HL-60 (cell line): ENCODE measurements at regions not wholly inside any gene's neighbourhood (a gene's known extent, or its start where the extent isn't known, plus 50 kb on each side); places are given as distances from the start of the nearest gene placed in this dataset.
"Not testable (repeated sequence)": the region's sequence is repeated elsewhere in the genome, so short reads cannot be mapped to it uniquely, and the experiment has no call there.

ENCODE experiments used
- DNase-seq, 2 experiments: peaks; one replicate each; pipeline ENCODE4 v3.0.0-alpha.2; 2010 to 2020; ENCODE audit warnings: low read depth in 1 of 2, low spot score in 1 of 2
- H3K27ac ChIP-seq: fragments of 250-450 bp; sonication (Bioruptor Pico); replicated peaks from 2 replicates; pipeline ENCODE4 v1.5.1; 2020; ENCODE audit warnings: mild to moderate bottlenecking, moderate library complexity
- H3K27me3 ChIP-seq: fragments of 250-450 bp; sonication (Bioruptor Pico); 2 replicates; pipeline ENCODE4 v1.5.1; 2021; ENCODE audit warnings: mild to moderate bottlenecking, moderate library complexity; ENCODE audit not compliant: insufficient read depth, poor library complexity, severe bottlenecking
- H3K4me3 ChIP-seq: replicated peaks from 2 replicates; pipeline ENCODE4 v1.5.1; 2011; ENCODE audit warnings: mild to moderate bottlenecking, control low read depth, low read length; ENCODE audit not compliant: insufficient read depth
- CTCF ChIP-seq: IDR thresholded peaks from one replicate; pipeline ENCODE4 v1.5.1; 2011; ENCODE audit warnings: low read length, control low read depth, inconsistent platforms; ENCODE audit not compliant: insufficient read depth
- GABPA ChIP-seq: IDR thresholded peaks from 2 replicates; pipeline ENCODE4 v1.6.1; 2012; ENCODE audit warnings: low read depth
- POLR2AphosphoS5 ChIP-seq: IDR thresholded peaks from 2 replicates; pipeline ENCODE4 v1.6.1; 2012; ENCODE audit warnings: low read depth
- REST ChIP-seq: IDR thresholded peaks from 2 replicates; pipeline ENCODE4 v1.6.1; 2012; ENCODE audit warnings: low read depth; ENCODE audit not compliant: insufficient replicate concordance
- SPI1 ChIP-seq: IDR thresholded peaks from 2 replicates; pipeline ENCODE4 v1.6.1; 2012; ENCODE audit warnings: low read depth, mild to moderate bottlenecking, borderline replicate concordance

GRCh38 chr7:66460921-66461361 lies 167.7 kb upstream of the KCTD7 start:
- Histone ChIP-seq H3K27ac (no peak overlapping the region), H3K4me3 (no peak overlapping the region), H3K27me3 (no peaks in the 10 kb centered on the region)
- DNase-seq, result no peak
- TF ChIP-seq SPI1, result no peak
- no peak for TF ChIP-seq GABPA
- TF ChIP-seq POLR2AphosphoS5, result no peak
- no peak for TF ChIP-seq REST
- no peak for TF ChIP-seq CTCF

- H3K4me3 ChIP-seq, H3K27ac ChIP-seq, DNase-seq, H3K27me3 ChIP-seq: not testable (repeated sequence)
Measured at GRCh38 chr7:66461397-66461796, 167.3 kb upstream of the KCTD7 start.

- not testable (repeated sequence) for H3K4me3 ChIP-seq, DNase-seq, H3K27me3 ChIP-seq, H3K27ac ChIP-seq
Measured at GRCh38 chr7:66462831-66463230, 165.8 kb upstream of the KCTD7 start.

GRCh38 chr7:66464059-66464458 lies 164.6 kb upstream of the KCTD7 start:
- no peak for TF ChIP-seq GABPA
- TF ChIP-seq POLR2AphosphoS5, result no peak
- TF ChIP-seq REST, result no peak
- no peak overlapping the region for H3K27ac ChIP-seq
- no peaks in the 10 kb centered on the region for H3K27me3 ChIP-seq
- H3K4me3 ChIP-seq, result no peak overlapping the region
- DNase-seq, result no peak

- no peak overlapping the region for H3K27ac ChIP-seq
- TF ChIP-seq GABPA, result no peak
- H3K4me3 ChIP-seq, result no peak overlapping the region
- H3K27me3 ChIP-seq, result no peaks in the 10 kb centered on the region
- no peak for DNase-seq
Measured at GRCh38 chr7:66466081-66466600, 162.5 kb upstream of the KCTD7 start.

- no peaks in the 10 kb centered on the region for H3K27me3 ChIP-seq
- no peak overlapping the region for H3K4me3 ChIP-seq
- TF ChIP-seq POLR2AphosphoS5 (no peak), GABPA (no peak), CTCF (no peak), SPI1 (no peak), REST (no peak)
- H3K27ac ChIP-seq, result no peak overlapping the region
- DNase-seq, result no peak
Measured at GRCh38 chr7:66467887-66468286, 160.8 kb upstream of the KCTD7 start.

GRCh38 chr7:66473064-66473463 lies 155.6 kb upstream of the KCTD7 start:
- H3K27ac ChIP-seq, H3K4me3 ChIP-seq, H3K27me3 ChIP-seq, DNase-seq: not testable (repeated sequence)
